Right lobe of liver (tissue), 6 donors: ENCODE measurements at regions not wholly inside any gene's neighbourhood (a gene's known extent, or its start where the extent isn't known, plus 50 kb on each side); places are given as distances from the start of the nearest gene placed in this dataset.

Experiments used
- ATAC-seq, 4 donors: fragments of 200-7000 bp; cut with Tn5 transposase; one replicate each; pipeline ENCODE4 v1.9.1; 2020; ENCODE audit warnings: mild to moderate bottlenecking in 4 of 4, moderate library complexity in 4 of 4
- DNase-seq, 3 donors: peaks; one replicate each; pipeline ENCODE4 v3.0.0-alpha.2; 2020
- H3K27ac ChIP-seq, 3 donors: fragments of 200-600 bp; one replicate each; pipeline ENCODE4 v1.8.0; 2022
- H3K27me3 ChIP-seq, 2 donors: fragments of 200-600 bp; one replicate each; pipeline ENCODE4 v1.8.0; 2022
- H3K36me3 ChIP-seq, 4 donors: fragments of 200-600 bp; sonication (generic) in 1 of 4; one replicate each; pipeline versions ENCODE4 v1.5.1 to v1.8.0; 2017 to 2022; ENCODE audit warnings: control low read depth in 1 of 4
- H3K4me1 ChIP-seq, 4 donors: fragments of 200-600 bp; sonication (generic) in 1 of 4; one replicate each; pipeline versions ENCODE4 v1.5.1 to v1.8.0; 2017 to 2022; ENCODE audit warnings: control low read depth in 1 of 4
- H3K4me3 ChIP-seq, 3 donors: fragments of 200-600 bp; one replicate each; pipeline ENCODE4 v1.8.0; 2022
- H3K9me3 ChIP-seq, 4 donors: fragments of 200-600 bp; sonication (generic) in 1 of 4; one replicate each; pipeline versions ENCODE4 v1.5.1 to v1.8.0; 2017 to 2022; ENCODE audit warnings: control low read depth in 1 of 4
- POLR2A ChIP-seq: fragments of 450-650 bp; IDR thresholded peaks from one replicate; pipeline ENCODE4 v1.6.1; 2017; ENCODE audit warnings: antibody characterized with exemption, mild to moderate bottlenecking
- WGBS: methylation state at CpG from one replicate; pipeline ENCODE4 v1.1.6; 2018; ENCODE audit warnings: low coverage, low lambda C conversion rate; ENCODE audit not compliant: insufficient coverage; ENCODE audit errors: missing lambda C conversion rate; 5-methylcytosine and 5-hydroxymethylcytosine counted together
- intact Hi-C, 2 donors: fragments of 100-400 bp; cut with DNase I; formaldehyde crosslinking; loops; one replicate each; pipeline versions ENCODE4 v1.11.2 to v1.14.1; 2022
- TF ChIP-seq, protein P1 (sequence below), 4 donors: fragments of 200-600 bp in 3 of 4; fragments of 450-650 bp in 1 of 4; IDR thresholded peaks; one replicate each; pipeline versions ENCODE4 v1.5.1 to v1.8.0; 2016 to 2022; ENCODE audit warnings: antibody characterized with exemption in 4 of 4, mild to moderate bottlenecking in 2 of 4
- donor health status: DM: no; HTN: yes; CAD: no.
- donor health status: DM: no; HTN: no; CAD: no.
- donor health status: DM: no; HTN: no; CAD: no.
- donor health status: DM: no; HTN: yes; CAD: no.
- donor health status: DM: no; HTN: yes; CAD: no.

DNA sequence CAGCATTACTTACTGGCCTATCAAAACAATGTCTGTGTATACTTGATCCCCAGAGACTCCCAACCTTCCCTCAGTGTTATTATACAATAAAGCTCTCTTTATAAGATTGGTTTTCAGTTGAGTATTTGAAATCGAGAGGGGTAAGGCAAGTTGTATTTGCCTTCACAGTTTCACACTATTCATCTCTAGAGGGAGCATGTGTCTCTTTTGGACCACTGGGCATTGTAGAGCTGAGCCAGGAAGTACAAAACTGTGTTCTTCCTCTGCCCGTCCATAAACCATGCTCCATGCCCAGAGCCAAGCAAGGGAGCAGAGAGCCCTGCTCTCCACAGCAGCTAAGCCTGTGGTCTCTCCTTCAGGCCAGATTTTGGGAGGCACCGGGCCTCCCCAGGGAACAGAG, 61.5 kb upstream of the HHIP start:
- DNase-seq (no peak), ATAC-seq (peak; percentile 19 to 46 (median 36))
- no peaks in the 10 kb centered on the region for H3K36me3 ChIP-seq
- no peaks in the 10 kb centered on the region for H3K9me3 ChIP-seq
- H3K4me3 ChIP-seq = no peak overlapping the region
- WGBS = 80% methylated on average over 1 of the region's 3 CpGs
- no peaks in the 10 kb centered on the region for H3K27me3 ChIP-seq
- peaks cover 0 to 24% (median 4%) of the 10 kb centered on the region in 4 donors for H3K4me1 ChIP-seq
- no peak overlapping the region for H3K27ac ChIP-seq
- intact Hi-C loops = no loop called here
- TF ChIP-seq POLR2A = no peak
- TF ChIP-seq, protein P1, sequence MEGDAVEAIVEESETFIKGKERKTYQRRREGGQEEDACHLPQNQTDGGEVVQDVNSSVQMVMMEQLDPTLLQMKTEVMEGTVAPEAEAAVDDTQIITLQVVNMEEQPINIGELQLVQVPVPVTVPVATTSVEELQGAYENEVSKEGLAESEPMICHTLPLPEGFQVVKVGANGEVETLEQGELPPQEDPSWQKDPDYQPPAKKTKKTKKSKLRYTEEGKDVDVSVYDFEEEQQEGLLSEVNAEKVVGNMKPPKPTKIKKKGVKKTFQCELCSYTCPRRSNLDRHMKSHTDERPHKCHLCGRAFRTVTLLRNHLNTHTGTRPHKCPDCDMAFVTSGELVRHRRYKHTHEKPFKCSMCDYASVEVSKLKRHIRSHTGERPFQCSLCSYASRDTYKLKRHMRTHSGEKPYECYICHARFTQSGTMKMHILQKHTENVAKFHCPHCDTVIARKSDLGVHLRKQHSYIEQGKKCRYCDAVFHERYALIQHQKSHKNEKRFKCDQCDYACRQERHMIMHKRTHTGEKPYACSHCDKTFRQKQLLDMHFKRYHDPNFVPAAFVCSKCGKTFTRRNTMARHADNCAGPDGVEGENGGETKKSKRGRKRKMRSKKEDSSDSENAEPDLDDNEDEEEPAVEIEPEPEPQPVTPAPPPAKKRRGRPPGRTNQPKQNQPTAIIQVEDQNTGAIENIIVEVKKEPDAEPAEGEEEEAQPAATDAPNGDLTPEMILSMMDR (IDR thresholded peaks at IDR 0.05) = peak in 2 of 4 donors; percentile 14 to 24

DNA sequence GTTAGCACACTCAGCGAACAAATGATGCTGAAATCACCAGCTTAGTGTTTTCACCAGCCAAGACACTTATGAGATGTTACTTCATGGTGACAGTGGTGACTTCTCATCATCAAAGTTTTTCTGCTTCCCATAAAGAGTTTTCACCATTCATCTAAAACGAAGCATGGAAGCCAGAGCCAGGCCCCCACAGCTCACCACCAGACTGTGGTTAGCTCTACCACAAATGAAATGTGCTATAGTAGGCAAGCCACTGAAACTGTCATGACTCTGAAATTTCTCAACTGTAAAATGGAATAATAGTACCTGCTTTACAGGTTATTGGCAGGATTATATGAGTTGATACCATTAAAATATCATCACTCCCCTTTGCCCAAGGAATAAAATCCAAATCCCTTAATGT, 56.4 kb upstream of the HHIP start:
- 63% methylated on average over 2 of the region's 2 CpGs for WGBS
- Histone ChIP-seq H3K4me1 (peaks cover 0 to 5% (median 0%) of the 10 kb centered on the region in 4 donors), H3K4me3 (no peak overlapping the region), H3K27me3 (no peaks in the 10 kb centered on the region), H3K9me3 (no peaks in the 10 kb centered on the region), H3K27ac (no peak overlapping the region), H3K36me3 (no peaks in the 10 kb centered on the region)
- intact Hi-C loops = no loop called here
- TF ChIP-seq, protein P1 (IDR thresholded peaks at IDR 0.05) = no peak
- TF ChIP-seq POLR2A = no peak
- ATAC-seq = no peak
- no peak for DNase-seq

DNA sequence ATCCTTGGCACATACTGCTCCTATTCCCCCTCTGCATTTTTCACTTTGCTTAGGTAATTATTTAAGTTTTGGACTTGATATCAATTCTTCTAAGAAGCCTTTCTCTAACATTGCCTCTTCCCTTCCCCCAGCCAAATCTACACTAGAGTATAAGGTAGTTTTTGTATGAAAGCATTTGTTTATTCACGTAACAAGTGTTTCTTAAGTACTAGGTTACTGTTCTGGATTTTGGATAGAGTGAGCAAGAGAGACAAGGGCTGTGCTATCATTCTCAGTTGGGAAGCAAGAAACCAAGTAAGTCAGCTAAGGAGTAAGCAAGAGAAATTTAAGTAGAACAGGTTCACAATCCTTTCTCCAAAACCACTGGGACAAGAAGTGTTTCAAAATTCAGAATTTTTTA, 55.9 kb upstream of the HHIP start:
- Histone ChIP-seq H3K27ac (no peak overlapping the region), H3K4me3 (no peak overlapping the region), H3K36me3 (no peaks in the 10 kb centered on the region), H3K9me3 (no peaks in the 10 kb centered on the region), H3K27me3 (no peaks in the 10 kb centered on the region), H3K4me1 (peaks cover 0 to under 1% (median 0%) of the 10 kb centered on the region in 4 donors)
- intact Hi-C loops = no loop called here
- WGBS = 94% methylated on average over 1 of the region's 1 CpG
- TF ChIP-seq, protein P1 (IDR thresholded peaks at IDR 0.05) = no peak
- TF ChIP-seq POLR2A = no peak
- DNase-seq = no peak
- ATAC-seq = no peak

DNA sequence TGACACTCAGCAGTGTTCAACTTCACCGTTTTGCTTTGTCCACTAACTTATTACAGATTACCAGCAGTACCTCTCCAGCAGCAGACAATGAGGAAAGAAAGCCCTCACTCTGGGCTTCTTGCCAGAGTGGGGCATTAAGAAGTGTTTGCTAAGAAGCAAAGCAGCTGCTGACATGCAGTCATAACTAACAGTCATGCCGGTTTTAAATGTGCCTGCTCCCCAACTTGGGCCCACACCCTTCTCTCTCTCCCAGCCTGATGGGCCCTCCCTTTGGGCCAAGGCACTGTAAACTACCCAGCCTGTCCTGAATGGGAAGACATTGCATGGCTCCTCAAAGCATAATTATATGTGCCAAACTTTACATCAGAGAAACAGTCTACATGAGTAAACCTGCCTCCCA, 54.6 kb upstream of the HHIP start:
- TF ChIP-seq POLR2A = no peak
- TF ChIP-seq, protein P1 (IDR thresholded peaks at IDR 0.05) = no peak
- no peaks in the 10 kb centered on the region for H3K9me3 ChIP-seq
- H3K27me3 ChIP-seq = no peaks in the 10 kb centered on the region
- ATAC-seq (peak in 1 of 4 donors; percentile 17), DNase-seq (no peak)
- no peaks in the 10 kb centered on the region for H3K36me3 ChIP-seq
- no peaks in the 10 kb centered on the region for H3K4me1 ChIP-seq
- 35% methylated on average over 1 of the region's 2 CpGs for WGBS
- no peak overlapping the region for H3K4me3 ChIP-seq
- intact Hi-C loops = no loop called here
- no peak overlapping the region for H3K27ac ChIP-seq

DNA sequence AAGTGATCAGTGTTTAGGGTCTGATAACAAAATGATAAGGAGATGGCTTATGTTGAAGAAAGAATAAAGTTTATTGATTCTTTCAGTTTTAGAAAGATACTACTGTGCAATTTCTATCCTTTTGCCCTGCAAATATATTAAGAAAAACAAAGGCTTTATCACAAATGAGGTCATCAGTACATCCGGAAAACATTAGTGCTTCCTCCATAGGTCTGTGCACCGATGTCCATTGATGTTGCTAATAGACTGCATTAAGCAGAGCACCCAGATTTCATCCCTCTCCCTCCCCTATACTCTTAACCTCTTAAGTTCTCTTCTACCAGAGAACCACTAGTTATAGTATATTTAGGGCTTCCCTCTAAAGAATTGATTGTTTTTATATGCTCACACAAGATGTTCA, 53.7 kb upstream of the HHIP start:
- Histone ChIP-seq H3K9me3 (no peaks in the 10 kb centered on the region), H3K27ac (no peak overlapping the region), H3K4me3 (no peak overlapping the region), H3K36me3 (no peaks in the 10 kb centered on the region), H3K27me3 (no peaks in the 10 kb centered on the region), H3K4me1 (no peaks in the 10 kb centered on the region)
- no peak for TF ChIP-seq POLR2A
- TF ChIP-seq, protein P1 (IDR thresholded peaks at IDR 0.05) = no peak
- no peak for DNase-seq
- intact Hi-C loops = no loop called here
- 46% methylated on average over 2 of the region's 2 CpGs for WGBS
- ATAC-seq = peak in 2 of 4 donors; percentile 32 to 47
